Mesodermal cell (in vitro differentiated cells): ENCODE measurements at regions not wholly inside any gene's neighbourhood (a gene's known extent, or its start where the extent isn't known, plus 50 kb on each side); places are given as distances from the start of the nearest gene placed in this dataset.
A peak's percentile ranks its signal among the peaks of the same experiment; 100 is the strongest.

ENCODE experiments used
- H3K27ac ChIP-seq: 2 replicates; pipeline ENCODE4 v1.7.0; 2013; ENCODE audit warnings: mild to moderate bottlenecking, low read depth, low read length, moderate library complexity; ENCODE audit not compliant: severe bottlenecking
- H3K36me3 ChIP-seq: 2 replicates; pipeline ENCODE4 v1.7.1; 2013; ENCODE audit warnings: mild to moderate bottlenecking, low read length, moderate library complexity; ENCODE audit not compliant: control insufficient read depth, insufficient read depth
- H3K4me1 ChIP-seq: one replicate; pipeline ENCODE4 v1.7.1; 2013; ENCODE audit warnings: mild to moderate bottlenecking, low read length; ENCODE audit not compliant: insufficient read depth, control insufficient read depth, poor library complexity, severe bottlenecking
- H3K4me3 ChIP-seq: 2 replicates; pipeline ENCODE4 v1.7.0; 2013; ENCODE audit warnings: low read length, control low read depth, mild to moderate bottlenecking; ENCODE audit not compliant: insufficient read depth, poor library complexity, severe bottlenecking; ENCODE audit errors: extremely low read depth
- H3K9me3 ChIP-seq: 2 replicates; pipeline ENCODE4 v1.7.1; 2013; ENCODE audit warnings: mild to moderate bottlenecking, low read length, moderate library complexity; ENCODE audit not compliant: control insufficient read depth
- WGBS, 2 experiments: methylation state at CpG; one replicate each; pipeline ENCODE4 v1.1.5; 2013; ENCODE audit warnings: missing lambda C conversion rate in 2 of 2; ENCODE audit not compliant: insufficient coverage in 2 of 2; 5-methylcytosine and 5-hydroxymethylcytosine counted together

DNA sequence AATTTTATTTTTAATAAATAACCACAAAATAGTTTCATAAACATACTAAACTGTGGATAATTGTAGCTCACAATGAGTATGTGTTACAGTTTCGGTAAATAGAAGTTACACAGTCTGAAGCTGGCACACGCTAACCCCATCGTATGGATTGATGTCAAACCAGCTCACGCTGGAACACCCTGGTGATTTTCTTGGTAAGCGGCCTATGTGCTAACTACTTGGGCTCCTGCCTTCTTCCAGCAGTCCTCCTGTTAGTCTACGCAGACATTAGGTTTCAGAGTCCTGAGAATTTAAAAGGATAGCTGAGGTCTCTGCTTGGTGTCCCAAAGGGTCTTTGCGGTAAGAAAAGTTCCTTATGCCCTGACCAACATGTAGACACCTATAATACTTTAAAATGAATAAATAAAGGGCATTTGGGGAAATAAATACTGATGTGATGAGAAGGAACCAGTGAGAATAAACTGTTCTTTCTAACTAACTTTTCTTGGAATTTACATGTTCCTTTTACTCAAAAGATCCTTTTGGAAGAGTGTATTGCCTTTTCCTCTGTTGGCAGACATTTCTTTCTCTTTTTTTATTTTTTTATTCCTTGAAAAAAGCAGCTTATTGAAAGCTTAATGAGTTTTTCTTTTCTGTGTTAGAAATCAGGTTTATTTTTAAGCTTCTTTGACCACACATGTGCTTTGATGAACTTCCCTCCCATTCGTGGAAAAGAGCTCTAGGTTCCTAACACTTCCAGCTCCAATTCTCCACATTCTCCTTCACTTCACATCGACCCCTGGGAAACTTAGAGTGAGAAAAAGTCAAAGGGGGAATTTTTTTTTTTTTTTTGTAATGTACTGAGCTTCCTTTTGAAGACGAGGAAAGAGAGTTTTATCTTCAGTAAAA lies 322.2 kb downstream of the IRS1 start:
- H3K4me1 ChIP-seq, result peaks cover 63% of the 10 kb centered on the region
- H3K36me3 ChIP-seq, result no peaks in the 10 kb centered on the region
- no peak overlapping the region for H3K4me3 ChIP-seq
- peak overlapping the region; percentile 99 for H3K27ac ChIP-seq
- 92 to 98% methylated on average over 5 of the region's 10 CpGs for WGBS, 2 experiments
- H3K9me3 ChIP-seq, result peaks cover 7% of the 10 kb centered on the region

DNA sequence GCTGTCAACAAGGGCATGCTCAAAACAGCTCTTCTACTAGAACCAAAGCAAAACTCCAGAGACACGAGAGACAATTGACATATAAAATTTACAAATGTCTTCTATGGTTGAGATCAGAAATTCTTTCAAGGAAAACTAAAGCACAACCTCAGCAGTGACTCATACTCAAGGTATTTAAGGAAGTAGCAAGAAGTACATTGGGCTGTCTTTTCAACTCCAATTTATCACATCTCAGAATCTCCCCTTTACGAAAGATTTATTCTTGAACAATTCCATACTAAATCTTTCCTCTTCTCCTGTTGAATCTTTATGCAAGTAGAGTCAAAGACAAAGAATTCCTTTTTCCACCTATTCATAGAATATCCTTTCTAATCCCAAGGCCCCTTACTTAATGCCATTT lies 324.0 kb downstream of the IRS1 start:
- Histone ChIP-seq H3K9me3 (peaks cover 7% of the 10 kb centered on the region), H3K4me1 (peaks cover 59% of the 10 kb centered on the region), H3K4me3 (no peak overlapping the region), H3K27ac (peak overlapping the region; percentile 23), H3K36me3 (no peaks in the 10 kb centered on the region)
- WGBS, 2 experiments, result 43 to 88% methylated on average over 1 of the region's 2 CpGs

DNA sequence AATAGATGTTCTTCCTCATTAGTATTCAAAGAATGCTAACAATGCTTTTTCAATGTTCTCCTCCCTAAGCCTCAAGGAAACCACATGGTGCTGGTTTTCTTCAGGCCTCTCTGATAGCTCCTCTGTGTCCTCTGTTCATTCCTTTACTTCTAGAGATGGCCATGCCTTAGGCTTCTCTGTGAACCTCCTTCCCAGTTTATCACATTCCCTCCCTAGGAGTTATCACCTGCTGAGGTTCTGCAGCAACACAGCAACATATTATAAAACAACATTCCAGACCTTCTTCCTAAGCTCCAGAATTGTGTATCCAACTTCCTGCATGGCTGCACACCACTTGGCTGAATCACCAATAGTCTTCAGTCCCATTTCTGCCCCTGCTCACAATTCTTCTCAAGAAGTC lies 325.5 kb downstream of the IRS1 start:
- no peak overlapping the region for H3K27ac ChIP-seq

DNA sequence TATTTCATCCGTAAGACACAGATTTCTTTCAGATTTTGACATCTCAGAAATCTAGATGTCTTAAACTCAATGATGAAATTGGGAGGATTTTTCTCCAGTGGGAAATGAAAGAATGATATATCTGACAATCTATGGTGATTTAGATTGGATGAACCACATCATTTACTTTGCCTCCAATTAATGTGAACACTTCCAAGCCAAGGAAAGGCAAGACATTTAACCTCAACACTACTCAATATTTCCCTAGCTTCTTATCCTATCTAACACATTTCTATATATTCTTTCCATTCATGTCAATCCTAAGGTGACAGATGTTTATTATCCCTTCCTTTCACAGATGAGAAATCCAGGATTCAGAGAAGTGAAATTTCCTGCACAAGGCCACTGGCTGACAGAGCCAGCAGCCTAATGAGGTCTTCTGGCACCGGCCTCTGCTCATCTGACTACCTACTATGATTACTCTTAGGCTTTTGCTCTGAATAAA lies 327.6 kb downstream of the IRS1 start:
- Histone ChIP-seq H3K27ac (no peak overlapping the region), H3K36me3 (no peaks in the 10 kb centered on the region), H3K4me3 (no peak overlapping the region), H3K9me3 (peaks cover 7% of the 10 kb centered on the region), H3K4me1 (peaks cover 28% of the 10 kb centered on the region)
- 0 to 100% methylated on average over 1 of the region's 2 CpGs for WGBS, 2 experiments

More for the DNA sequence above, 325.5 kb downstream of the IRS1 start:
- H3K4me3 ChIP-seq, result no peak overlapping the region
- H3K36me3 ChIP-seq, result no peaks in the 10 kb centered on the region
- peaks cover 47% of the 10 kb centered on the region for H3K4me1 ChIP-seq
- H3K9me3 ChIP-seq, result peaks cover 7% of the 10 kb centered on the region

DNA sequence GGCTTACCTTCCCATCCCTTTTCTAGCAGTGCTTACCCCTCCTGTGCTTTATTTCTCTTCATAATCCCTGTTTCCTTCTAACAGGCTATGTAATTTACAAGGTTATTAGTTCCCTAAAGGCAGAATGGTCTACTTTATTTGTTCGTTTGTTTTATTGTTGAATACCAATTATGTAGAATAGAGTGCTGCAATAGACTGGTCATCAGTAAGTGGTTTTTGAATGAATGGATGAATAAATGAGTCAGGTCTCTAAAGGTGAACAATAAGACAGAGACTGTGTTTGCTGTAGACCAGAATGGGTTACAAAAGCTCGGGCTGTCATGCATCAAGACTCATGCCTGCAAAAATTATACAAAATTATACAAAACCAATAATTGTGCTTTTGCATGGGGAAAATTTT lies 332.0 kb downstream of the IRS1 start:
- Histone ChIP-seq H3K9me3 (no peaks in the 10 kb centered on the region), H3K4me3 (no peak overlapping the region), H3K4me1 (peaks cover 9% of the 10 kb centered on the region), H3K27ac (peak overlapping the region; percentile 82), H3K36me3 (no peaks in the 10 kb centered on the region)
- 86 to 93% methylated on average over 1 of the region's 2 CpGs for WGBS, 2 experiments

DNA sequence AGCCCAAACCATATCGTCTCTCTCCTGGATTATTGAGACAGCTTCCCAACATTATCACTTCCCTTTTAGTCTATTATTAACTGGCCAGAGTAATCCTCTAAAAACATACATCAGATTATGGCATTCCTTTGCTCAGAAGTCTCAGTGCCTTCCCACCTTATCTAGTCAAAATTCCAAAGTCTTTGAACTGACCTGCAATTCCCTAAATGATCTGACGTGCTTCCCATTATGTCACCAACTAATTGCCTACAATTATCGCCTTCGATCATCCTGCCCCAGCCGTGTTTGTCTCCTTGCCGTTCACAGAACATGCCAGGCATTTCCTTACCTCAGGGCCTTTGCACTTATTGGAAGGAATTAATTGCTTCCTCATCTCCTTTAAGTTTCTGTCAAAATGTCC lies 332.4 kb downstream of the IRS1 start:
- 67 to 74% methylated on average over 5 of the region's 6 CpGs for WGBS, 2 experiments
- Histone ChIP-seq H3K4me3 (no peak overlapping the region), H3K27ac (peak overlapping the region; percentile 82), H3K4me1 (peaks cover 9% of the 10 kb centered on the region), H3K9me3 (no peaks in the 10 kb centered on the region), H3K36me3 (no peaks in the 10 kb centered on the region)

DNA sequence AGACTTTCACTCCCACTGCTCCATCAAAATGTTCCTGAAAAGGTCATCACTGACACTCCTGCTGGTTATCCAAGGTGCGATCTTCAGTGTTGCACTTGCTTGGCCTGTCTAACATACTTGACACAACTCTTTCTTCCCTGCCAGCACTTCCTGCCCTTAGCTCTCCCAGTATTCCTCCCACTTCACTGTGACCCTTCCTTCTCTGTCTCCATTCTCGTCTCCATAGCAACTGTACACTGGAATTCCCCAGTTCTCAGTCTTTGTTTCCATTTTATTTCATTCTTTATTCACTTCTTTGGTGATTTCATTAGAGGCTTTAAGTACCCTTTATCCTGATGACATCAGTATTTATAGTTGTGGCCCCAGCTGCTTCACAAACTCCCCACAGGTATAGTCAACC lies 333.0 kb downstream of the IRS1 start:
- Histone ChIP-seq H3K9me3 (no peaks in the 10 kb centered on the region), H3K36me3 (no peaks in the 10 kb centered on the region), H3K4me1 (peaks cover 9% of the 10 kb centered on the region), H3K27ac (peak overlapping the region; percentile 82), H3K4me3 (no peak overlapping the region)
- WGBS, 2 experiments, result 86 to 100% methylated on average over 1 to 2 of the region's 2 CpGs

DNA sequence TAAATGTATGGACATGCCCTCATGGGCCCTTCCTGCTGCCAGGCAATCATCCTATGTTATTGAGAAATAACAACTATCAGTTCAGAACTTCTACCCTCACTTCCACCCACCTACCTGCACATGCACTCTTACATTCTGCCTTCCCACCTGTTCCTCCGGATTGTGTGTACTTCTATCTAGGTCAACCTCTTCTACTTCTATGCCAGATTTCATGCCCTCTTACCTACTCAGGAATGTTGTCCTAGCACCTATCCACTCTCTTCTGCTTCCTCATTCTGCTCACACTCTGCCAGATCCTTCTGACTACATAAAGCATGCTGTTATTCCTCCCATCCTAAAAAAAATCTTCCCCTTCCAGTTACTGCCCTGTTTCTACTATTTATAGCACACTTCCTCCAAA lies 333.5 kb downstream of the IRS1 start:
- peak overlapping the region; percentile 82 for H3K27ac ChIP-seq
- no peaks in the 10 kb centered on the region for H3K9me3 ChIP-seq
- H3K4me3 ChIP-seq, result no peak overlapping the region
- no peaks in the 10 kb centered on the region for H3K36me3 ChIP-seq
- WGBS, 2 experiments, result 75 to 100% methylated on average over 1 of the region's 1 CpG
- peaks cover 9% of the 10 kb centered on the region for H3K4me1 ChIP-seq

DNA sequence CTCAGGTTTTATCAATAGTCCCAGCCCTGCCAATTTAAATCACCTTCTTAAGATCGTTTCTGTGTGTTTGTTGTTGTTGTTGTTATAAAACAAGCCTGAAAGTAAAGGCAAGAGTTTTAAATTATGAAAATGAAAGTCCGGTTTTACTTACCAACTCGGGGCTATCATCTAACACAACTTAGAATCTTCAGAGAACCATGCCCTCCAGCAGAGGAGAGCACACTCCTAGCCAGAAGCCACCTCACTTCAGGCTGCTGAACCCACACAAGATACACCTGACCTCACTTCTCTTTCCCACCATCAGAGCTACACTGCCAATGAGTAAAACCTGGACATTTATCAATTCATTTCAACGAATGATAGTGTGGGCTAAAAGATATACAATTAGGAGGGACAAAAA lies 335.2 kb downstream of the IRS1 start:
- H3K36me3 ChIP-seq, result no peaks in the 10 kb centered on the region
- no peak overlapping the region for H3K27ac ChIP-seq
- H3K4me1 ChIP-seq, result peaks cover 9% of the 10 kb centered on the region
- 100% methylated on average over 2 of the region's 4 CpGs; no CpG with 5 or more reads in 1 of the 2 experiments for WGBS, 2 experiments
- no peaks in the 10 kb centered on the region for H3K9me3 ChIP-seq
- no peak overlapping the region for H3K4me3 ChIP-seq

DNA sequence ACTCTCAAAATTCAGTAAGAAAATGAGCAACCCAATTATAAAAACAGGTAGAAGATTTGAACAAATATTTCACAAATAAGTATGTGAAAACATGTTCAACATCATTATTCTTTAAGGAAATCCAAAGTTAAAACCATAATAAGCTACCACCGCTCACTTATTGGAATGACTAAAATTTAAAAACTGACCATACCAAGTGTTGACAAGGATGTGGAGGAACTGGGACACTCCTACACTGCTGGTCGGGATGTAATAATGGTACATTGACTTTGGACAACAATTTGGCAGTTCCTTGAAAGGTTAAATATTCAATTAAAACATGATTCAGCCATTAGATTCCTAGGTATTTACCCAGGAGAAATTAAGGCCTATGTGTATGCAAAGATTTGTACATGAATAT lies 336.5 kb downstream of the IRS1 start:
- 100% methylated on average over 1 of the region's 2 CpGs; no CpG with 5 or more reads in 1 of the 2 experiments for WGBS, 2 experiments
- H3K9me3 ChIP-seq, result no peaks in the 10 kb centered on the region
- no peak overlapping the region for H3K27ac ChIP-seq
- H3K36me3 ChIP-seq, result no peaks in the 10 kb centered on the region
- H3K4me3 ChIP-seq, result no peak overlapping the region
- H3K4me1 ChIP-seq, result peaks cover 9% of the 10 kb centered on the region

DNA sequence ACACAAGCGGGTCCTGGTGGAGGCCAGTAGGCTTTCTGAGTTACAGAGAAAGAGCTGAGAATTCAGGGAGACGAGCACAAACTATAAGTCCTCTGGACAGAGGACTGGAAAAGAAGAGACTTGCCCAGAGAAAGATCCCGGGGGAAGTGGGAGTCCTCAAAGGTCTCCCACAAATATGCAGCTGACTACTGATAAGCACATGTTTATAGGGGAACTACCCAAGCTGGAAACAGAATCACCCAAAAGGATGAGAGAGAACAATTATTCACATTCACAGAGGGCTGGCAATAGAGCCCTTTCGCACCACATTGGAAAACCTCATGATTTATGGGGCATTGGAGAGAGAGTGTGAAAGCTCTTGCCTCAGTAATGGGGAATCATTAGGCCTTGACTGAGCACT lies 337.6 kb downstream of the IRS1 start:
- H3K27ac ChIP-seq, result no peak overlapping the region
- peaks cover 9% of the 10 kb centered on the region for H3K4me1 ChIP-seq
- 50 to 60% methylated on average over 2 to 3 of the region's 4 CpGs for WGBS, 2 experiments
- no peaks in the 10 kb centered on the region for H3K9me3 ChIP-seq
- no peak overlapping the region for H3K4me3 ChIP-seq
- no peaks in the 10 kb centered on the region for H3K36me3 ChIP-seq
